Mucosa of descending colon (tissue), 3 donors: ENCODE measurements at regions not wholly inside any gene's neighbourhood (a gene's known extent, or its start where the extent isn't known, plus 50 kb on each side); places are given as distances from the start of the nearest gene placed in this dataset.

ENCODE experiments used
- ATAC-seq: fragments of 200-7000 bp; cut with Tn5 transposase; one replicate; pipeline ENCODE4 v1.9.1; 2020; ENCODE audit warnings: mild to moderate bottlenecking, moderate library complexity
- DNase-seq, 3 donors: peaks; one replicate each; pipeline ENCODE4 v3.0.0-alpha.2; 2020
- H3K36me3 ChIP-seq: fragments of 200-600 bp; one replicate; pipeline ENCODE4 v1.8.0; 2021; ENCODE audit warnings: low read depth, mild to moderate bottlenecking
- H3K4me1 ChIP-seq: fragments of 200-600 bp; one replicate; pipeline ENCODE4 v1.8.0; 2021; ENCODE audit warnings: low read depth, mild to moderate bottlenecking
- H3K4me3 ChIP-seq: fragments of 200-600 bp; one replicate; pipeline ENCODE4 v1.8.0; 2021; ENCODE audit warnings: mild to moderate bottlenecking
- H3K9me3 ChIP-seq: fragments of 200-600 bp; one replicate; pipeline ENCODE4 v1.8.0; 2021; ENCODE audit warnings: mild to moderate bottlenecking
- intact Hi-C, 2 donors: fragments of 100-400 bp; cut with DNase I in 1 of 2; cut with micrococcal nuclease in 1 of 2; formaldehyde crosslinking; loops; one replicate each; pipeline versions ENCODE4 v1.11.0 to v1.11.1; 2022; cut with DNase I, micrococcal nuclease
- TF ChIP-seq, protein P1 (sequence below): fragments of 200-600 bp; IDR thresholded peaks from one replicate; pipeline ENCODE4 v1.8.0; 2022; ENCODE audit warnings: antibody characterized with exemption, mild to moderate bottlenecking
- donor health status: DM: no; HTN: no; CAD: no; lungs with moderate emphysema.
- donor health status: DM: no; HTN: no; CAD: no.
- donor health status: DM: no; HTN: yes; CAD: no.

DNA sequence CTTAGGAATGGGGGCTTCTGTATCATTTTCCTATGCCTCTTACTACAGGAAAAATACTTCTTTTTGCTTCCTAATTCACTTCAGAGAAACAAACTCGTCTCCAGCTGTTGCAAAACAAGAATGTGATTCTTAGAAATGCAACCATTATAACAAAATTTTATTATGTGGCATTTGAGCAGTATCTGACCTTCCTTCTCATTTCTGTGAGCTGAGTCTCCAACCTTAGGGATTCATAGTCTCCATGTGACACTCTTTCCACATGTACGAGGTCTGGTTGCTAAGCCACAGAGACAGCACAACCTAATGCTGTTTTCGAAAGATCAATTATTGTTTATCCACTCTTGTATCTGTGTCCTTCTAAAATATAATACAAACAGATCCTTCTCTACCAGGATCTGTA, 75.3 kb upstream of the RGS4 start:
- intact Hi-C loops, result no loop called here
- H3K4me3 ChIP-seq, result no peak overlapping the region
- no peaks in the 10 kb centered on the region for H3K36me3 ChIP-seq
- H3K4me1 ChIP-seq, result no peaks in the 10 kb centered on the region
- TF ChIP-seq, protein P1, sequence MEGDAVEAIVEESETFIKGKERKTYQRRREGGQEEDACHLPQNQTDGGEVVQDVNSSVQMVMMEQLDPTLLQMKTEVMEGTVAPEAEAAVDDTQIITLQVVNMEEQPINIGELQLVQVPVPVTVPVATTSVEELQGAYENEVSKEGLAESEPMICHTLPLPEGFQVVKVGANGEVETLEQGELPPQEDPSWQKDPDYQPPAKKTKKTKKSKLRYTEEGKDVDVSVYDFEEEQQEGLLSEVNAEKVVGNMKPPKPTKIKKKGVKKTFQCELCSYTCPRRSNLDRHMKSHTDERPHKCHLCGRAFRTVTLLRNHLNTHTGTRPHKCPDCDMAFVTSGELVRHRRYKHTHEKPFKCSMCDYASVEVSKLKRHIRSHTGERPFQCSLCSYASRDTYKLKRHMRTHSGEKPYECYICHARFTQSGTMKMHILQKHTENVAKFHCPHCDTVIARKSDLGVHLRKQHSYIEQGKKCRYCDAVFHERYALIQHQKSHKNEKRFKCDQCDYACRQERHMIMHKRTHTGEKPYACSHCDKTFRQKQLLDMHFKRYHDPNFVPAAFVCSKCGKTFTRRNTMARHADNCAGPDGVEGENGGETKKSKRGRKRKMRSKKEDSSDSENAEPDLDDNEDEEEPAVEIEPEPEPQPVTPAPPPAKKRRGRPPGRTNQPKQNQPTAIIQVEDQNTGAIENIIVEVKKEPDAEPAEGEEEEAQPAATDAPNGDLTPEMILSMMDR, result no peak
- ATAC-seq (no peak), DNase-seq (no peak)
- H3K9me3 ChIP-seq, result no peaks in the 10 kb centered on the region

DNA sequence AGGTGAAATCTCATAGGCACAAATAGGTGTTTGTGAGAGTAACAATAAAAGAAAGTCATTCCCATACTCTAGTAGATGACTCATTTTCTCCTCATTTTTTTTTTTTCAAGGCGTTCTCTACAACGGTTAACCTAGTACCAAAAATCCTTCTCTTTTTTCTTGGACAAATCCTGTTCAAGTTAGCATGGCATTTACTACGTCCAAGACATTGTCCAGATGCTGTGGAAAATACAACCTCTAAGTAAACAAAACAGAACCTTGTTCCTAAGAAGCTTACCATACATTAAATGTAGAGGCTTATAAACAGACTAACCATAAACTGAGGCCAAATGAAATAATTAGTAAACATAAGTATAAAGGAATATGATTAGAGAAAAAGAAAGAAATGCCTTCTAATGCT, 76.2 kb upstream of the RGS4 start:
- ATAC-seq (no peak), DNase-seq (no peak)
- Histone ChIP-seq H3K36me3 (no peaks in the 10 kb centered on the region), H3K4me3 (no peak overlapping the region), H3K4me1 (no peaks in the 10 kb centered on the region), H3K9me3 (no peaks in the 10 kb centered on the region)
- TF ChIP-seq, protein P1, result no peak
- intact Hi-C loops, result no loop called here

DNA sequence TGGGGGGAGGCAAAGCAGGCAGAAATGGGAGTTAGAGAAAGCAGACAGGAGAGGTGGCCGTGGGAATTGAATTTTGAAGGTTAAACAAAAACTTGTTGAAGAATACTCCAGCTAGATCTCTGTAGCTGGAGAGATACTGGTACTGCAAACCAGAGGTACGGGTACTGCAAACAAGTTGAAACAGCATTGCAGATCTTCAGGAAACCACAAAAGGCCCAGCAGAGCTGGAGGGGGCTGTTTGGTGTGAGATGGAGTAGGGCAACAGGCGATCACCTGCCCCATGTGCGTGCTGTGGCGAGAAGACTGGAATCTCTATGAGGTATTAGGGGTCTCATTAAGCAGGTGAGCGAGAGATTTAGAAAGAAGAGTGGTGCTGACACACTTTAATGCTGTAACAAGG, 77.7 kb upstream of the RGS4 start:
- no peaks in the 10 kb centered on the region for H3K4me1 ChIP-seq
- ATAC-seq, result no peak
- intact Hi-C loops, result no loop called here

DNA sequence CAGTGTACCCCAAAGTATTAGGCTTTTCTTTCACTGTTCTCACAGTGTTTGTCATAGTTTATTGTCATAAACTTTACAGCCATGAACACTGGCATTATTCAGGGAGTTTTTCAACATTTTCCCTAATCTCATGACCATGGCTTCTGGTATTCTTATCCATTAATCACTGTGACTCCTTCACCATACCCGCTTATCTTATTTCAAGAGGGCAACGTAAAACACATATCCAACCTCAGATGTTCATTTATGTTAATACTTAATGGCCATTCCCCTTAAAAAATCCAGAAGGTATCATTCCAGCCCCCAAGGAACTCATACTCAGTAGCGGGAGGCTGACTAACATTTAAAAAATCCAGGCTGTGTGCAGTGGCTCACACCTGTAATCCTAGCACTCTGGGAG, 78.5 kb upstream of the RGS4 start:
- no peak for ATAC-seq
- Histone ChIP-seq H3K36me3 (no peaks in the 10 kb centered on the region), H3K4me3 (no peak overlapping the region), H3K9me3 (no peaks in the 10 kb centered on the region), H3K4me1 (no peaks in the 10 kb centered on the region)
- no peak for DNase-seq
- TF ChIP-seq, protein P1, result no peak
- intact Hi-C loops, result no loop called here

More for the DNA sequence above, 77.7 kb upstream of the RGS4 start:
- H3K4me3 ChIP-seq, result no peak overlapping the region
- TF ChIP-seq, protein P1, result no peak
- H3K9me3 ChIP-seq, result no peaks in the 10 kb centered on the region
- no peak for DNase-seq
- no peaks in the 10 kb centered on the region for H3K36me3 ChIP-seq

DNA sequence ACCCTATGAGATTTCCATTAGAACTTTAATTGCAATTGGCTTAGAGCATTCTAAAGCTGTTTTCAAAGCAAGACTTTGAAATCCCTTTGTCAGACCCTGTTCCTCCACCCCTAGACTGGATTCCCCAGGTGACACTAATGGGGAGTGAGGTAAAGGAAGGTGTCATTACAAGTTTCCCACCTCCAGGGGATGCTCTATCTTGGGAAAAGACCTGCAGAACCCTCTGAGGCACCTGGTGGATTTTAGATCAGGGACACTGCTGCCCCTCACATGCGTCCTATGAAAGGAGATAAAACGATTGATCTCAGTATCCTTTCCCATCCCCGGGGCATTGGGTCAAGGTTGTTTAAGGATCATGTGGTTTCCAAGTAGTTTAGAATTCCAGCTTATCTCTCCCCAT, 80.3 kb upstream of the RGS4 start:
- Histone ChIP-seq H3K9me3 (no peaks in the 10 kb centered on the region), H3K4me1 (no peaks in the 10 kb centered on the region), H3K4me3 (no peak overlapping the region), H3K36me3 (no peaks in the 10 kb centered on the region)
- intact Hi-C loops, result no loop called here
- TF ChIP-seq, protein P1, result no peak
- DNase-seq (no peak), ATAC-seq (no peak)

DNA sequence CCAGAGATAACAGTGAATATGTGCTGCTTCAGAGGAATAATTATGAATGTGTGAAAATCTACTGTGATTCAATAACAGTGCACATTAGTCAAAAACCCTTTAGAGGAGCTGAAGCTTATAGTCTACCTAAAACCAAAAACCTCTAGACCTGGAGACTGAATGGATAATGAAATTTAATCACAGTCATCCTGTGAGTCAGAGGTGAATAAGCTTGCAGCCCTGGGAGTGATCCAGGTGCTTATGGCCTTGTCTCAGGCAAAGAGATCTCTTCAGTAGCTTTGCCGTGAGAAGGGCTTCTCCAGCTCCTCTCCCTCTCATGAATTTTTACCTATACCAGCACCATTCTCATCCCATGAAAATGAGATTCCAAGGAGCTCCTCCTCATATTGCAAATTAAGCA, 81.3 kb upstream of the RGS4 start:
- no peak for ATAC-seq
- Histone ChIP-seq H3K36me3 (no peaks in the 10 kb centered on the region), H3K9me3 (no peaks in the 10 kb centered on the region), H3K4me1 (no peaks in the 10 kb centered on the region), H3K4me3 (no peak overlapping the region)
- DNase-seq, result no peak
- TF ChIP-seq, protein P1, result no peak
- intact Hi-C loops, result no loop called here
